Aorta (tissue), 5 donors: ENCODE measurements at regions not wholly inside any gene's neighbourhood (a gene's known extent, or its start where the extent isn't known, plus 50 kb on each side); places are given as distances from the start of the nearest gene placed in this dataset.

ENCODE experiments used
- ATAC-seq: fragments of 200-7000 bp; cut with Tn5 transposase; one replicate; pipeline ENCODE4 v1.9.1; 2022; ENCODE audit warnings: moderate library complexity; ENCODE audit not compliant: low FRiP score
- DNase-seq, 2 donors: peaks; one replicate each; pipeline ENCODE4 v3.0.0-alpha.2; 2020
- H3K27ac ChIP-seq, 2 donors: one replicate each; pipeline ENCODE4 v1.5.1; 2013; ENCODE audit warnings: low read length in 2 of 2, mild to moderate bottlenecking in 2 of 2, moderate library complexity in 2 of 2, control low read depth in 1 of 2, inconsistent platforms in 1 of 2, low read depth in 1 of 2
- H3K27me3 ChIP-seq, 2 donors: one replicate each; pipeline ENCODE4 v1.6.1; 2013; ENCODE audit warnings: control low read depth in 1 of 2, low read length in 1 of 2, mild to moderate bottlenecking in 1 of 2, moderate library complexity in 1 of 2; ENCODE audit not compliant: insufficient read depth in 2 of 2, control insufficient read depth in 1 of 2
- H3K36me3 ChIP-seq, 2 donors: one replicate each; pipeline ENCODE4 v1.6.1; 2013; ENCODE audit warnings: control low read depth in 1 of 2, low read length in 1 of 2, mild to moderate bottlenecking in 1 of 2; ENCODE audit not compliant: insufficient read depth in 2 of 2, control insufficient read depth in 1 of 2
- H3K4me1 ChIP-seq, 2 donors: one replicate each; pipeline ENCODE4 v1.6.1; 2013; ENCODE audit warnings: low read length in 2 of 2, control low read depth in 1 of 2, mild to moderate bottlenecking in 1 of 2, moderate library complexity in 1 of 2; ENCODE audit not compliant: insufficient read depth in 2 of 2, control insufficient read depth in 1 of 2
- H3K4me3 ChIP-seq, 2 donors: one replicate each; pipeline ENCODE4 v1.5.1; 2013; ENCODE audit warnings: low read length in 2 of 2, control low read depth in 1 of 2, mild to moderate bottlenecking in 1 of 2
- H3K9me3 ChIP-seq: one replicate; pipeline ENCODE4 v1.6.1; 2013; ENCODE audit warnings: mild to moderate bottlenecking, low read length; ENCODE audit not compliant: control insufficient read depth
- WGBS, 2 donors: extraction: QIAGEN DNeasy Blood & Tissue Kit; methylation state at CpG; one replicate each; pipeline ENCODE4 v1.1.7; 2013; 5-methylcytosine and 5-hydroxymethylcytosine counted together
- intact Hi-C, 2 donors: fragments of 100-400 bp; cut with DNase I; formaldehyde crosslinking; loops; one replicate each; pipeline versions ENCODE4 v1.14.2 to v1.15.0; 2022
- donor health status: healthy with polysubstance abuse.
- donor health status: Bipolar disorder and iron deficiency.
- donor health status: DM: no; HTN: no; CAD: no.
- donor health status: DM: no; HTN: no; CAD: no.
- donor health status: DM: yes; HTN: yes; CAD: no.

DNA sequence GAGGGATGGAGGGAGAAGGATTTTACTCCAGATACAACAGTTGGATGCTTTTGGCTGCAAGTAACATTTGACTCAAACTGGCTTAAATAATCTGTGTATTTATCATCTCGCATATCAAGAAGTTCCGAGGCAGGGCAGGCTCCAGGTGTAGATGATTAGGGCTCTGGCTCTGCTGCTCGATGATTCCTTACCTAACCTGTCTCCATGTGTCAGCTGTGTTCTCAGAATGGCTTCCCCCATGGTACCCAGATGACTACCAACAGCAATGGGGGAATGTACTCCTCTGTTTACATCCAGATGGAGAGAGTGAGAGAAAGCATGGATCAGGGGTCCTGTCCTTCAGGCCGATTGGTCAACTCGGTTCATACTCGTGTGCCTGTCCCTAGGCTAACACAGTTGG is 90.4 kb upstream of the AKT3 start:
- DNase-seq (no peak), ATAC-seq (no peak)
- Histone ChIP-seq H3K4me3 (no peak overlapping the region), H3K4me1 (no peaks in the 10 kb centered on the region), H3K27me3 (no peaks in the 10 kb centered on the region), H3K9me3 (no peaks in the 10 kb centered on the region), H3K36me3 (no peaks in the 10 kb centered on the region), H3K27ac (no peak overlapping the region)
- intact Hi-C loops, result no loop called here
- 83 to 92% methylated on average over 6 of the region's 6 CpGs for WGBS, 2 donors

DNA sequence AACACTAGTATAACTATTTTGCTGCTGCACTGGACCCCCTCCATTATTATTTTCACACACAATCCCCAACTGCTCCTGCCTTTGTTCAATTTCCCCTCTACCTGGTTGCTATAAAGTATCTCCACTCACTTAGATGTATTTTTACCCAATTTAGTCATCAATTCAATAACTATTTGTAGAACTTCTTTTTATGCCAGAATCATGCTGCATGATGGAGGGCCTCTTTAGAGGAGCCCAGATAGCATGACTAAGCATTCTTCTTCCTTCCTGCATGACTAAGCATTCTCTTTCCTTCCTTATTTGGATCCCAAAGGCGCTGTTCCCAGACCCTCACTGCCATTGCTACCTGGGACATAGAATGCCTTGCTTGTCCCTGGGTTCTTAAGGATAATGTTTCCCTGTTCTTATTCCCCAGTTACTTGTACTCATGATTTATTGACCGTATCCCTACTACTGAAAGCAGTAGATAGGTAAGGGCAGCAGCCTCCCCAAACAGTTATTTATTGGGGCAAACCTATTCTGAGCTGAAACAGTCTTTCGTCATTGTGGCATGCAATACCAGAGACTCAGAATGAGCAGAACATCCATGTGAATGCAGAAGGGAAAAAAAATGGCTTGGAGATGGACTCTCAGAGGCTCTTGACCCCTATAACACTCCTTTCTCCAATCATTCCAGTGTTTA is 89.3 kb upstream of the AKT3 start:
- intact Hi-C loops, result loop anchor here in 1 of 2 donors (10.0 kb wide), 1 partner anchor 325 kb away; no protein-coding TSS in a partner anchor
- WGBS, 2 donors, result 87 to 90% methylated on average over 3 of the region's 3 CpGs
- DNase-seq (no peak), ATAC-seq (no peak)
- H3K9me3 ChIP-seq, result no peaks in the 10 kb centered on the region
- no peak overlapping the region for H3K27ac ChIP-seq
- H3K4me3 ChIP-seq, result no peak overlapping the region
- no peaks in the 10 kb centered on the region for H3K36me3 ChIP-seq
- no peaks in the 10 kb centered on the region for H3K4me1 ChIP-seq
- no peaks in the 10 kb centered on the region for H3K27me3 ChIP-seq

DNA sequence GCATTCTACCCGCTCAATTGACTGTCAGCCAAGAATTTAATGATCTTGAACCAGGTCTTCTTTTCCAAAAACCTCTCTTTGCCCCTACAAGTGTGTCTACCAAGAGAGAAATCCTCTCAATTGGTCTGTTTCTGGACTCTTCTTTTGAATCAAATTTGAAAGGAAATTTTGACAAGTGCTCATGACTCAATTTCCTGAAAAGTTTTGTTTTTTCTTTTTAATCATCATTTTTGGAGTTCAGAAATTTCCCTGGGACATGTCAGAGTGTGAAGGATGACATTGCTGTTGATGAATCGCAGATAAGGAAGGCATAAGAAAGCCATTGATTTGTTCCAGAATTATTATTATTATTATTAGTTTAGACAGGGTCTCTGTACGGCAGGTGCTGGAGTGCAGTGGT is 88.2 kb upstream of the AKT3 start:
- DNase-seq, result no peak
- H3K27me3 ChIP-seq, result no peaks in the 10 kb centered on the region
- H3K4me1 ChIP-seq, result no peaks in the 10 kb centered on the region
- H3K4me3 ChIP-seq, result no peak overlapping the region
- intact Hi-C loops, result loop anchor here in 1 of 2 donors (10.0 kb wide), 1 partner anchor 327 kb away; no protein-coding TSS in a partner anchor
- H3K27ac ChIP-seq, result no peak overlapping the region
- H3K36me3 ChIP-seq, result no peaks in the 10 kb centered on the region
- ATAC-seq, result no peak
- no peaks in the 10 kb centered on the region for H3K9me3 ChIP-seq
- WGBS, 2 donors, result 93 to 96% methylated on average over 3 of the region's 3 CpGs

DNA sequence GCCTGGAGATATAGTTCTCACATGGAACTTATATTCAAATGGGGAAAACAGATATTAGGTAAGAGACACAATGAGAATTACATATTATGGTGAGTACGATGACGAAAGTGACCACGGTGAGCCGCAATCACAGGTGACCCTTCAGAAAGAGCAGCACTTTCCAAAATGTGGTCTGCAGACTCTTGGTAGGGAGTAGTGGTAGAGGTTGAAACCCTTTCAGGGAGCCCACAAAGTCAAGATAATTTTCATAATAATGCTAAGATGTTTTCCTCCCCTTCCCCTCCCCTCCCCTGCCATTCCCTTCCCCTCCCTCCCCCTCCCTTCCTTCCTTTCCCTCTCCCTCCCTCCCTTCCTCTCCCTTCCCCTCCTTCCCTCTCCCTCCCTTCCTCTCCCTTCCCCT is 83.5 kb upstream of the AKT3 start:
- Histone ChIP-seq H3K9me3 (no peaks in the 10 kb centered on the region), H3K4me3 (no peak overlapping the region), H3K36me3 (no peaks in the 10 kb centered on the region), H3K27me3 (no peaks in the 10 kb centered on the region), H3K4me1 (no peaks in the 10 kb centered on the region), H3K27ac (no peak overlapping the region)
- 97 to 99% methylated on average over 4 of the region's 4 CpGs for WGBS, 2 donors
- no peak for DNase-seq
- ATAC-seq, result no peak
- intact Hi-C loops, result loop anchor here in 1 of 2 donors (10.0 kb wide), 1 partner anchor 331 kb away; no protein-coding TSS in a partner anchor

DNA sequence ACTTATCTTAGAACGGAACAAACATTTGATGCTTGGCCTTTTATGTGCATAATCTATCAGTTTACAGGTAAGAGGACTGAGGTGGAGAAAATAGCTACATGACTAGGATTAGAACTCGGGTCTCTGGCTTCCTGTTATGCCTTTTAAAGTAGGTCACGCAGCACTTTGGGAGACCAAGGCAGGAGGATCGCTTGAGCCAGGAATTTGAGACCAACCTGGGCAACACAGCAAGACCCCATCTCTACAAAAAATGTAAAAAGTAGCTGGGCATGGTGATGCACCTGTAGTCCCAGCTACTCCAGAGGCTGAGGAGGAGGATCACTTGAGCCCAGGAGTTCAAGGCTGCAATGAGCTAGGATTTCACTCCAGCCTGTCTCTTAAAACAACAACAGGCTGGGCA is 81.9 kb upstream of the AKT3 start:
- Histone ChIP-seq H3K27me3 (no peaks in the 10 kb centered on the region), H3K9me3 (no peaks in the 10 kb centered on the region), H3K36me3 (no peaks in the 10 kb centered on the region), H3K4me1 (no peaks in the 10 kb centered on the region), H3K27ac (no peak overlapping the region), H3K4me3 (no peak overlapping the region)
- no peak for DNase-seq
- 95 to 98% methylated on average over 4 of the region's 4 CpGs for WGBS, 2 donors
- no peak for ATAC-seq
- intact Hi-C loops, result loop anchor here in 1 of 2 donors (10.0 kb wide), 1 partner anchor 333 kb away; no protein-coding TSS in a partner anchor

DNA sequence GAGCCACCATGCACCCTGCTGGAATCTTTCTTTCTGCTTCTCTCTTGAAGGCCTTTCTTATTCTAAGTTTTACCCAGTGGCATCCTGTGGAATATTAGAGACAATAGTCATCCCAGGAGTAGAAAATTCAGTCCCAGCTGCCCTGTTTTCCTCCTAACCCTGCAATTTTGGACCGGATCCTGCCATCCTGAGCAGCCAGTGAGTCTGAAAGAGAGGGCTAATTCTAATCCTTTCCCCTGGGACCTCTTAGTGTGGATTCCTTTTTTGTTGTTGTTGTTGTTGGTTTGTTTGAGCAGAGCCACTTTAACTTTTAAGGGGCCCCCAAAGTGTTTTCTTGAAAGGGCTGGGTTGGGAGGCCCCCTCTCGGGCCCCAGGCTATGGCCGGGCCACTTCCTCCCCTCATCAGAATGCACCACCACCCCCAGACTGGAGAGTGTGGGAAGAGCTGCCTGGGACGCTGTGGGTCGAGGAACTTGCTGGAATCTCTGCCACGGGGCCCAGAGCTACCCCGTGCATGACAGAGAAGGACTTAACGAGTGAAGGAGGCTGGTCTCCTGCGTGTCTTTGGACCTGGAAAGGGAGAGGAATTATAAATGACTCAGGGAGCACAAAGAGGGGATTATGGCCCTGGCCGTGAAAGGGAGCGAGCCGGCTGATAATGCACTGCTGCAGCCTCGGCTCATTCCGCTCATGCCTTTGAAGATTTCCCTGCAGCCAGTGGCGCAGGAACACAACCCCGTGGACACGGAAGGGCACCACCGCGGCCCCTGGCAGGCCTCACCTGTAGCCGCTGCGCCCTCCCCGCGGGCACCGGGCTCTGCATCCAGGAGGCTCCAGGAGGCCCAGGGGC is 81.0 kb upstream of the AKT3 start:
- DNase-seq (no peak), ATAC-seq (no peak)
- H3K4me3 ChIP-seq, result no peak overlapping the region
- no peaks in the 10 kb centered on the region for H3K9me3 ChIP-seq
- no peaks in the 10 kb centered on the region for H3K36me3 ChIP-seq
- H3K27me3 ChIP-seq, result no peaks in the 10 kb centered on the region
- 66 to 68% methylated on average over 22 to 24 of the region's 24 CpGs for WGBS, 2 donors
- no peaks in the 10 kb centered on the region for H3K4me1 ChIP-seq
- H3K27ac ChIP-seq, result no peak overlapping the region
- intact Hi-C loops, result loop anchor here in 1 of 2 donors (10.0 kb wide), 1 partner anchor 334 kb away; no protein-coding TSS in a partner anchor

DNA sequence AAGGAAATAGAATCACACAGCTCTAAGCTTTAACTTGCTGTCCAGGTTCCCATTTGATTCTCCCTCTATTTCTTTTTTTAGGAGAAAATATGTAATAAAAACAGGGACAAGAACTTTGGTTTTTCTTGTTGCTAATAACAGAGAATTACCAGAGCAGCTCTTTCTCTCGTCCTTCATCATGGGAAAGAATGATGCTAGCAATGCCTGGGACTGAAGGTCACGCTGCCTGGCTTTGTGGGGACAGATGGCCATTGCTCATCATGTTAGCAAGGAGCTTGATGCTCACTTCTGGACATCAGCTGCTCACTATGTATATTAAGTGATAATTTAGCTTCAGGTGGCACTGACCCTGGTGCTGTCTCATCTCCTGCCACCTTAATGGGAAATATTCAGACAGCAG is 77.3 kb upstream of the AKT3 start:
- Histone ChIP-seq H3K27ac (no peak overlapping the region), H3K4me1 (peaks cover 3 to 9% of the 10 kb centered on the region in 2 donors), H3K27me3 (no peaks in the 10 kb centered on the region), H3K36me3 (no peaks in the 10 kb centered on the region), H3K4me3 (peak overlapping the region in 1 of 2 donors; percentile 20), H3K9me3 (no peaks in the 10 kb centered on the region)
- DNase-seq (no peak), ATAC-seq (no peak)
- intact Hi-C loops, result loop anchor here in 1 of 2 donors (5.0 kb wide), 2 partner anchors 120 to 330 kb away; no protein-coding TSS in a partner anchor
- WGBS, 2 donors, result 35 to 49% methylated on average over 2 of the region's 2 CpGs

DNA sequence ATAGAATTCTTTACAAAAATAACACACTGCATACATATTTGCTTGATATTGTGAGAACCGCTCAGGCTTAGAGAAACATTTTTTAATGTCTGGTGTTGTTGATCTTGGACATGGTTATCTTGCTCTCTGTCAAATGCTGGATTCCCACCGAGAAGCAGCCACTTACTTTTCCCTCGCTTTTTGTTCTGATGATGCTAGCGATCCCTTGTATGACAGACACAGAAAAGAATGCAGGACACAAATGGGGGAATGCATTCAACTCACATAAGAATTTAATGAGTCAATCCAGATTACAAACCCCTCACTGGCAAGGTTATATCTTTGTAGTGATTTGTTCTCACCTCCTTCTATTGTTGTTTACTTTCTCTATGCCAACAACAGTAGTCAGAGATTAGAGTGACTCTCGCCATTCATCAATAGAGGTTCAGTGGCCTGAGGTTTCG is 76.8 kb upstream of the AKT3 start:
- peak overlapping the region in 1 of 2 donors; percentile 20 for H3K4me3 ChIP-seq
- 3 to 6% methylated on average over 6 of the region's 6 CpGs for WGBS, 2 donors
- peaks cover 3 to 9% of the 10 kb centered on the region in 2 donors for H3K4me1 ChIP-seq
- ATAC-seq, result peak; percentile 30
- H3K27ac ChIP-seq, result no peak overlapping the region
- no peak for DNase-seq
- intact Hi-C loops, result loop anchor here in 1 of 2 donors (5.0 kb wide), 2 partner anchors 120 to 330 kb away; no protein-coding TSS in a partner anchor
- no peaks in the 10 kb centered on the region for H3K9me3 ChIP-seq
- no peaks in the 10 kb centered on the region for H3K27me3 ChIP-seq
- no peaks in the 10 kb centered on the region for H3K36me3 ChIP-seq
